K562 (cell line): ENCODE measurements at regions not wholly inside any gene's neighbourhood (a gene's known extent, or its start where the extent isn't known, plus 50 kb on each side); places are given as distances from the start of the nearest gene placed in this dataset.
"Not testable (repeated sequence)": the region's sequence is repeated elsewhere in the genome, so short reads cannot be mapped to it uniquely, and the experiment has no call there.

ENCODE experiments used
- ATF3 ChIP-seq, 2 experiments: fragments of 450-650 bp in 1 of 2; sonication (generic) in 1 of 2; formaldehyde crosslinking in 1 of 2; IDR thresholded peaks in 1 of 2; conservative IDR thresholded peaks in 1 of 2; 2 replicates each; pipeline versions ENCODE4 v1.6.1 to v1.8.1; 2016 to 2023; ENCODE audit warnings: mild to moderate bottlenecking in 2 of 2, moderate library complexity in 2 of 2, inconsistent platforms in 1 of 2, missing genetic modification reagents in 1 of 2
- BCOR ChIP-seq: fragments of 450-650 bp; IDR thresholded peaks from 2 replicates; pipeline ENCODE4 v1.6.1; 2016
- EHMT2 ChIP-seq: fragments of 450-650 bp; IDR thresholded peaks from 2 replicates; pipeline ENCODE4 v1.6.1; 2018; ENCODE audit warnings: antibody characterized with exemption
- MEF2A ChIP-seq: IDR thresholded peaks from 2 replicates; pipeline ENCODE4 v1.6.1; 2011; ENCODE audit warnings: low read depth, mild to moderate bottlenecking, low read length, moderate library complexity; ENCODE audit not compliant: control insufficient read depth
- PATZ1 ChIP-seq: fragments of 250-450 bp; sonication (Bioruptor Pico); IDR thresholded peaks from 2 replicates; pipeline ENCODE4 v1.5.0; 2020; ENCODE audit warnings: mild to moderate bottlenecking, borderline replicate concordance
- POLR2AphosphoS2 ChIP-seq: IDR thresholded peaks from 2 replicates; pipeline ENCODE4 v1.6.1; 2012; ENCODE audit warnings: low read length, improper control_type of control experiment
- ZBTB40 ChIP-seq, 2 experiments: fragments of 450-650 bp in 1 of 2; sonication (generic) in 1 of 2; formaldehyde crosslinking in 1 of 2; IDR thresholded peaks; 2 replicates each; pipeline versions ENCODE4 v1.7.1 to v1.9.0; 2016 to 2022; ENCODE audit warnings: inconsistent platforms in 1 of 2, mild to moderate bottlenecking in 1 of 2, missing genetic modification reagents in 1 of 2
- TF ChIP-seq, protein P1 (sequence below), 3 experiments: fragments of 200-800 bp in 1 of 3; sonication (Bioruptor generic) in 1 of 3; sonication (generic) in 1 of 3; formaldehyde crosslinking in 1 of 3; IDR thresholded peaks; 2 replicates each; pipeline versions ENCODE4 v1.6.1 to v1.8.0; 2016 to 2022; ENCODE audit warnings: mild to moderate bottlenecking in 2 of 3, missing compliant biosample characterization in 2 of 3, missing genetic modification characterization in 2 of 3, missing genetic modification reagents in 1 of 3
- TF ChIP-seq, protein P2 (sequence below), 3 experiments: IDR thresholded peaks in 2 of 3; conservative IDR thresholded peaks in 1 of 3; 2 replicates each; pipeline ENCODE4 v1.5.1; 2011 to 2012; ENCODE audit warnings: low read length in 3 of 3, mild to moderate bottlenecking in 3 of 3, control low read depth in 2 of 3, improper control_type of control experiment in 1 of 3, inconsistent platforms in 1 of 3, low read depth in 1 of 3, mixed read lengths in 1 of 3, moderate library complexity in 1 of 3; ENCODE audit not compliant: insufficient read depth in 2 of 3

DNA sequence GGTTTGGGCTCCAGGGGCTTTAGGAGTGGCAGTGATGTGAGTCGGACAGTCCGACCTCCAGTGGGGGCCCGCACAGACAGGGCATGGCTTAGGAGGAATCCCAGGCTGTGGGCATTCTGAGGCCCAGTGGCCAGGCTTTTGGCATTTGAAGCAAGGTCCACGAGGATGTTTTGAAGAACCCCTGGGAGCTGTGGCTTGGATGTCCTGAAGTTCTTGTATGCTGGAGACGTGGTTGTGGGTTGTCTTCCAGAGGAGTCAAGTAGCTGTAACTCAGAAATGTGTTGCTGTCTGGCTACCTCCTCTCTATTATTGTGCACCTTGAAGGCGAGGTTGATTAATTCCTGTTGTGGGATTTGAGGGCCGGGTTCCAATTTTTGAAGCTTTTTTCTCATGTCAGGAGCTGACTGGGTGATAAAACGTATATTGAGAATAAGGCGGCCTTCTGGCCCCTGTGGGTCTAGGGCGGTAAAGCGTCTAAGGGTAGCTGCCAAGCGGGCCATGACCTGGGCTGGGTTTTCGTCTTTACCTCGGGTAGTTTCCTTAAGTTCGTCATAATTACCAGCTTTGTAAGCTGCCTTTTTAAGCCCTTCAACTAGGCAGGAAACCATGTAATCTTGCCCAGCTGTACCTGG lies 67.3 kb upstream of the EZR start:
- not testable (repeated sequence) for TF ChIP-seq BCOR; MEF2A; PATZ1 (CRISPR knock-in tag); EHMT2; ATF3 (IDR thresholded peaks at IDR 0.05); ATF3 (CRISPR knock-in tag; conservative IDR thresholded peaks at IDR 0.05); ZBTB40 (IDR thresholded peaks at IDR 0.05); ZBTB40 (CRISPR knock-in tag; IDR thresholded peaks at IDR 0.05); POLR2AphosphoS2
- TF ChIP-seq, protein P1, sequence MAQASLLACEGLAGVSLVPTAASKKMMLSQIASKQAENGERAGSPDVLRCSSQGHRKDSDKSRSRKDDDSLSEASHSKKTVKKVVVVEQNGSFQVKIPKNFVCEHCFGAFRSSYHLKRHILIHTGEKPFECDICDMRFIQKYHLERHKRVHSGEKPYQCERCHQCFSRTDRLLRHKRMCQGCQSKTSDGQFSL (CRISPR knock-in tag; IDR thresholded peaks at IDR 0.05) = not testable (repeated sequence)
- TF ChIP-seq, protein P1 (tag; IDR thresholded peaks at IDR 0.05) = not testable (repeated sequence)
- TF ChIP-seq, protein P2, sequence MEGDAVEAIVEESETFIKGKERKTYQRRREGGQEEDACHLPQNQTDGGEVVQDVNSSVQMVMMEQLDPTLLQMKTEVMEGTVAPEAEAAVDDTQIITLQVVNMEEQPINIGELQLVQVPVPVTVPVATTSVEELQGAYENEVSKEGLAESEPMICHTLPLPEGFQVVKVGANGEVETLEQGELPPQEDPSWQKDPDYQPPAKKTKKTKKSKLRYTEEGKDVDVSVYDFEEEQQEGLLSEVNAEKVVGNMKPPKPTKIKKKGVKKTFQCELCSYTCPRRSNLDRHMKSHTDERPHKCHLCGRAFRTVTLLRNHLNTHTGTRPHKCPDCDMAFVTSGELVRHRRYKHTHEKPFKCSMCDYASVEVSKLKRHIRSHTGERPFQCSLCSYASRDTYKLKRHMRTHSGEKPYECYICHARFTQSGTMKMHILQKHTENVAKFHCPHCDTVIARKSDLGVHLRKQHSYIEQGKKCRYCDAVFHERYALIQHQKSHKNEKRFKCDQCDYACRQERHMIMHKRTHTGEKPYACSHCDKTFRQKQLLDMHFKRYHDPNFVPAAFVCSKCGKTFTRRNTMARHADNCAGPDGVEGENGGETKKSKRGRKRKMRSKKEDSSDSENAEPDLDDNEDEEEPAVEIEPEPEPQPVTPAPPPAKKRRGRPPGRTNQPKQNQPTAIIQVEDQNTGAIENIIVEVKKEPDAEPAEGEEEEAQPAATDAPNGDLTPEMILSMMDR (IDR thresholded peaks at IDR 0.05 in 2 of 3, conservative IDR thresholded peaks at IDR 0.05 in 1 of 3; ENCODE audit: insufficient read depth in 2 of 3, low read depth in 1 of 3, low read length in 3 of 3) = not testable (repeated sequence)
